ENCODE measurements at regions not wholly inside any gene's neighbourhood (a gene's known extent, or its start where the extent isn't known, plus 50 kb on each side); places are given as distances from the start of the nearest gene placed in this dataset.

GRCh38 chr13:42720858-42721219, 60.5 kb upstream of the FAM216B start:
- no peak for DNase-seq

GRCh38 chr13:42722883-42723539, 58.4 kb upstream of the FAM216B start:
- DNase-seq = no peak

GRCh38 chr13:42728507-42729180, 52.7 kb upstream of the FAM216B start:
- no peak for DNase-seq

GRCh38 chr13:42729857-42730402, 51.5 kb upstream of the FAM216B start:
- no peak for DNase-seq

Measured in right lung (tissue), 2 donors.